GM21717 (cell line): ENCODE measurements at regions not wholly inside any gene's neighbourhood (a gene's known extent, or its start where the extent isn't known, plus 50 kb on each side); places are given as distances from the start of the nearest gene placed in this dataset.

Experiments
- ATAC-seq: cut with Tn5 transposase; IDR thresholded peaks from one replicate; pipeline ENCODE4 v1.9.1; 2021; ENCODE audit warnings: mild to moderate bottlenecking, moderate library complexity; ENCODE audit not compliant: unreplicated experiment

- no peak for ATAC-seq
Measured at GRCh38 chr2:9106338-9107167, 100.1 kb upstream of the ASAP2 start.

- no peak for ATAC-seq
Measured at GRCh38 chr2:9105601-9106337, 100.8 kb upstream of the ASAP2 start.

GRCh38 chr2:9103663-9104277 lies 100.3 kb upstream of the MBOAT2 start:
- ATAC-seq, result no peak

- no peak for ATAC-seq
Measured at GRCh38 chr2:9102861-9103662, 99.6 kb upstream of the MBOAT2 start.

- ATAC-seq, result no peak
Measured at GRCh38 chr2:9101763-9102425, 98.4 kb upstream of the MBOAT2 start.

GRCh38 chr2:9100080-9100876 lies 96.8 kb upstream of the MBOAT2 start:
- ATAC-seq, result no peak

- ATAC-seq, result peak; percentile 51
Measured at GRCh38 chr2:9099341-9099751, 95.9 kb upstream of the MBOAT2 start.

GRCh38 chr2:9097892-9098291 lies 94.4 kb upstream of the MBOAT2 start:
- ATAC-seq, result no peak

GRCh38 chr2:9097239-9097638 lies 93.8 kb upstream of the MBOAT2 start:
- no peak for ATAC-seq

GRCh38 chr2:9096761-9097160 lies 93.3 kb upstream of the MBOAT2 start:
- no peak for ATAC-seq

- ATAC-seq, result no peak
Measured at GRCh38 chr2:9095690-9096089, 92.2 kb upstream of the MBOAT2 start.

GRCh38 chr2:9095226-9095625 lies 91.7 kb upstream of the MBOAT2 start:
- no peak for ATAC-seq

- ATAC-seq, result no peak
Measured at GRCh38 chr2:9094117-9094516, 90.6 kb upstream of the MBOAT2 start.

GRCh38 chr2:9093324-9093723 lies 89.8 kb upstream of the MBOAT2 start:
- ATAC-seq, result no peak

GRCh38 chr2:9092383-9093282 lies 89.1 kb upstream of the MBOAT2 start:
- peak; percentile 87 for ATAC-seq

- ATAC-seq, result no peak
Measured at GRCh38 chr2:9091811-9092210, 88.3 kb upstream of the MBOAT2 start.

- ATAC-seq, result no peak
Measured at GRCh38 chr2:9089831-9090230, 86.3 kb upstream of the MBOAT2 start.

- ATAC-seq, result no peak
Measured at GRCh38 chr2:9087121-9087681, 83.7 kb upstream of the MBOAT2 start.
